B cell (primary cell): ENCODE measurements at regions not wholly inside any gene's neighbourhood (a gene's known extent, or its start where the extent isn't known, plus 50 kb on each side); places are given as distances from the start of the nearest gene placed in this dataset.

Experiments used
- ATAC-seq: fragments of 200-7000 bp; cut with Tn5 transposase; one replicate; pipeline ENCODE4 v1.10.0; 2021; ENCODE audit warnings: low read depth, mild to moderate bottlenecking, moderate number of reproducible peaks, moderate library complexity
- CTCF ChIA-PET: fragments of 350-600 bp; sonication (Branson Sonifier 250); formaldehyde crosslinking; loops from one replicate; lab custom pipeline; 2021; ENCODE audit warnings: antibody characterized with exemption, inconsistent platforms; lab: Charles Lee
- POLR2A ChIA-PET: fragments of 350-600 bp; sonication (Branson Sonifier 250); formaldehyde crosslinking; loops from one replicate; lab custom pipeline; 2021; ENCODE audit warnings: antibody characterized with exemption; lab: Charles Lee
- DNase-seq: peaks from one replicate; pipeline ENCODE4 v3.0.0; 2013
- H2AFZ ChIP-seq: 2 replicates; pipeline ENCODE4 v1.6.1; 2012; ENCODE audit warnings: mild to moderate bottlenecking, low read depth, low read length; ENCODE audit not compliant: insufficient read depth, poor library complexity, severe bottlenecking
- H3K27ac ChIP-seq, 2 donors: 1 replicate in 1 of 2; 2 replicates in 1 of 2; pipeline ENCODE4 v1.5.1; 2012 to 2013; ENCODE audit warnings: low read length in 2 of 2, mild to moderate bottlenecking in 2 of 2, moderate library complexity in 1 of 2
- H3K27me3 ChIP-seq, 4 experiments: fragments of 200-600 bp in 1 of 4; sonication (generic) in 1 of 4; replicated peaks in 1 of 4; 1 replicate in 2 of 4; 2 replicates in 2 of 4; pipeline versions ENCODE4 v1.6.1 to v1.7.0; 2013 to 2016; ENCODE audit warnings: low read length in 3 of 4, mild to moderate bottlenecking in 2 of 4, mixed read lengths in 1 of 4, moderate library complexity in 1 of 4; ENCODE audit not compliant: insufficient read depth in 4 of 4, control insufficient read depth in 3 of 4; ENCODE audit errors: control extremely low read depth in 1 of 4
- H3K36me3 ChIP-seq, 2 experiments: replicated peaks in 1 of 2; 1 replicate in 1 of 2; 2 replicates in 1 of 2; pipeline versions ENCODE4 v1.6.1 to v1.7.1; 2013; ENCODE audit warnings: low read length in 1 of 2; ENCODE audit not compliant: insufficient read depth in 2 of 2, control insufficient read depth in 1 of 2; ENCODE audit errors: control extremely low read depth in 1 of 2, extremely low read depth in 1 of 2
- H3K4me1 ChIP-seq, 2 donors: fragments of 200-600 bp in 1 of 2; sonication (generic) in 1 of 2; 1 replicate in 1 of 2; 2 replicates in 1 of 2; pipeline versions ENCODE4 v1.5.1 to v1.6.1; 2013 to 2017; ENCODE audit warnings: low read length in 2 of 2; ENCODE audit not compliant: control insufficient read depth in 2 of 2, insufficient read depth in 2 of 2
- H3K4me2 ChIP-seq: replicated peaks from 2 replicates; pipeline ENCODE3; 2012; ENCODE audit warnings: mild to moderate bottlenecking, low read depth, low read length; ENCODE audit not compliant: poor library complexity, severe bottlenecking
- H3K4me3 ChIP-seq, 5 experiments: fragments of 200-600 bp in 1 of 5; sonication (generic) in 1 of 5; 1 replicate in 3 of 5; 2 replicates in 2 of 5; pipeline versions ENCODE4 v1.5.1 to v1.7.0; 2011 to 2016; ENCODE audit warnings: low read length in 4 of 5, mild to moderate bottlenecking in 4 of 5, low read depth in 2 of 5, control low read depth in 1 of 5, moderate library complexity in 1 of 5; ENCODE audit not compliant: insufficient read depth in 1 of 5; ENCODE audit errors: control extremely low read depth in 1 of 5, extremely low read depth in 1 of 5
- H3K79me2 ChIP-seq: fragments of 200-600 bp; sonication (generic); one replicate; pipeline ENCODE4 v1.6.0; 2016; ENCODE audit warnings: low read length; ENCODE audit not compliant: control insufficient read depth, insufficient read depth
- H3K9ac ChIP-seq: fragments of 200-600 bp; sonication (generic); 2 replicates; pipeline ENCODE4 v1.6.1; 2017; ENCODE audit warnings: mild to moderate bottlenecking, low read length, moderate library complexity
- H3K9me3 ChIP-seq, 3 donors: one replicate each; pipeline versions ENCODE4 v1.6.1 to v1.7.1; 2013; ENCODE audit warnings: low read length in 2 of 3; ENCODE audit not compliant: control insufficient read depth in 2 of 3, insufficient read depth in 1 of 3; ENCODE audit errors: control extremely low read depth in 1 of 3
- H4K20me1 ChIP-seq: 2 replicates; pipeline ENCODE4 v1.6.0; 2012; ENCODE audit warnings: mild to moderate bottlenecking, low read length; ENCODE audit not compliant: insufficient read depth, control insufficient read depth, poor library complexity, severe bottlenecking
- H3K27ac Mint-ChIP-seq: one replicate; pipeline ENCODE4 v1.8.0; 2021; ENCODE audit warnings: mixed read lengths
- H3K27me3 Mint-ChIP-seq: one replicate; pipeline ENCODE4 v1.8.0; 2021; ENCODE audit warnings: mixed read lengths
- H3K4me1 Mint-ChIP-seq: one replicate; pipeline ENCODE4 v1.8.0; 2021; ENCODE audit warnings: mixed read lengths
- H3K4me3 Mint-ChIP-seq: one replicate; pipeline ENCODE4 v1.8.0; 2021; ENCODE audit warnings: mixed read lengths
- H3K9me3 Mint-ChIP-seq: one replicate; pipeline ENCODE4 v1.8.0; 2022; ENCODE audit warnings: mixed read lengths; ENCODE audit not compliant: insufficient read depth
- EZH2 ChIP-seq: IDR thresholded peaks from 2 replicates; pipeline ENCODE4 v1.6.1; 2012; ENCODE audit warnings: borderline replicate concordance, low read depth, mild to moderate bottlenecking, moderate library complexity, low read length; ENCODE audit not compliant: insufficient read depth, poor library complexity, severe bottlenecking
- WGBS: methylation state at CpG from one replicate; pipeline ENCODE4 v1.1.5; 2013; ENCODE audit warnings: missing lambda C conversion rate; ENCODE audit not compliant: insufficient coverage; 5-methylcytosine and 5-hydroxymethylcytosine counted together
- intact Hi-C: fragments of 100-400 bp; cut with micrococcal nuclease; formaldehyde crosslinking; loops from one replicate; pipeline ENCODE4 v1.10.0; 2022
- TF ChIP-seq, protein P1 (sequence below): fragments of 200-600 bp; IDR thresholded peaks from one replicate; pipeline ENCODE4 v1.8.0; 2022; ENCODE audit warnings: antibody characterized with exemption, mild to moderate bottlenecking

DNA sequence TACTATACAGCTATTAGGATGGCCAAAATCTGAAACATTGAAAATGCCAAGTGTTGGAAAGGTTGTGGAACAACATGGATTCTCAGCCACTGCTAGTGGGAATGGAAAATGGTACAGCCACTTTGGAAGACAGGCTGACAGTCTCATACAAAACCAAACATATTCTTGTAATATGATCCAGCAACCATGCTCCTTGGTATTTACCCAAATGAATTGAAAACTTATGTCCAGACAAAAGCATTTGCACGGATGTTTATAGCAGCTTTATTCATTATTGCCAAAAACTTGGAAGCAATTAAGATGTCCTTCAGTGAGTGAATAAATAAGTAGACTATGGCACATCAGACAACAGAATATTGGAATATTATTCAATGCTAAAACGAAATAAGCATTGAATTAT, 105.8 kb upstream of the DCLK2 start:
- ATAC-seq = no peak
- intact Hi-C loops = no loop called here
- H4K20me1 ChIP-seq = no peaks in the 10 kb centered on the region
- WGBS = no CpG with 5 or more reads among the region's 2 CpGs
- no peaks in the 10 kb centered on the region for H3K79me2 ChIP-seq
- ChIA-PET CTCF (no interaction called here), POLR2A (no interaction called here)
- Mint-ChIP-seq H3K9me3 (no peaks in the 10 kb centered on the region), H3K27me3 (peaks cover 12% of the 10 kb centered on the region), H3K4me1 (no peaks in the 10 kb centered on the region), H3K4me3 (no peak overlapping the region), H3K27ac (no peak overlapping the region)
- H3K9ac ChIP-seq = no peak overlapping the region
- no peak overlapping the region for H3K4me2 ChIP-seq
- H3K9me3 ChIP-seq = peaks cover 0 to 1% (median 0%) of the 10 kb centered on the region in 3 donors
- H3K4me3 ChIP-seq = no peak overlapping the region
- no peaks in the 10 kb centered on the region for H3K4me1 ChIP-seq
- H3K27me3 ChIP-seq = peaks cover 0 to 4% (median 0%) of the 10 kb centered on the region in 4 experiments
- TF ChIP-seq, protein P1, sequence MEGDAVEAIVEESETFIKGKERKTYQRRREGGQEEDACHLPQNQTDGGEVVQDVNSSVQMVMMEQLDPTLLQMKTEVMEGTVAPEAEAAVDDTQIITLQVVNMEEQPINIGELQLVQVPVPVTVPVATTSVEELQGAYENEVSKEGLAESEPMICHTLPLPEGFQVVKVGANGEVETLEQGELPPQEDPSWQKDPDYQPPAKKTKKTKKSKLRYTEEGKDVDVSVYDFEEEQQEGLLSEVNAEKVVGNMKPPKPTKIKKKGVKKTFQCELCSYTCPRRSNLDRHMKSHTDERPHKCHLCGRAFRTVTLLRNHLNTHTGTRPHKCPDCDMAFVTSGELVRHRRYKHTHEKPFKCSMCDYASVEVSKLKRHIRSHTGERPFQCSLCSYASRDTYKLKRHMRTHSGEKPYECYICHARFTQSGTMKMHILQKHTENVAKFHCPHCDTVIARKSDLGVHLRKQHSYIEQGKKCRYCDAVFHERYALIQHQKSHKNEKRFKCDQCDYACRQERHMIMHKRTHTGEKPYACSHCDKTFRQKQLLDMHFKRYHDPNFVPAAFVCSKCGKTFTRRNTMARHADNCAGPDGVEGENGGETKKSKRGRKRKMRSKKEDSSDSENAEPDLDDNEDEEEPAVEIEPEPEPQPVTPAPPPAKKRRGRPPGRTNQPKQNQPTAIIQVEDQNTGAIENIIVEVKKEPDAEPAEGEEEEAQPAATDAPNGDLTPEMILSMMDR = no peak
- TF ChIP-seq EZH2 = no peak
- DNase-seq = no peak
- no peak overlapping the region for H3K27ac ChIP-seq
- H3K36me3 ChIP-seq = no peaks in the 10 kb centered on the region
- H2AFZ ChIP-seq = no peak overlapping the region

DNA sequence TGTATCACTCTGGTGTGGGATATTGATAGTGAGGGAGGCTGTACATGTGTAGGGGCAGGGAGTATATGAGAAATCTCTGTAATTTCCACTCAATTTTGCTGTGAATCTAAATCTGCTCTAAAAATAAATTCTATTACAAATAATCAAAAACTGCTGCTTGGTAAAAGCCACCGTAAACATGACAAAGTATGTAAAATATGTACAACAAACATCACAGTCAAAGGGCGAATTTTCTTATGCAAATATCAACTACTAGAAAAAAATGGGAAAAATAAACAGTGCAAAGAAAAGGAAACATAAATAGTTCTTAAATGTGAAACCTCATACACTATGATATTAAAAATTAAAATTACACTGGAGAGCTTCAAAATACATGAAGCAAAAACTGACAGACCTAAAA, 105.1 kb upstream of the DCLK2 start:
- peaks cover 0 to 4% (median 0%) of the 10 kb centered on the region in 4 experiments for H3K27me3 ChIP-seq
- no peaks in the 10 kb centered on the region for H3K79me2 ChIP-seq
- intact Hi-C loops = no loop called here
- no peak overlapping the region for H3K4me3 ChIP-seq
- H3K4me2 ChIP-seq = no peak overlapping the region
- H3K27me3 Mint-ChIP-seq = peaks cover 12% of the 10 kb centered on the region
- H3K4me1 ChIP-seq = no peaks in the 10 kb centered on the region
- DNase-seq (no peak), ATAC-seq (no peak)
- H3K27ac Mint-ChIP-seq = no peak overlapping the region
- H3K36me3 ChIP-seq = no peaks in the 10 kb centered on the region
- WGBS = no CpG with 5 or more reads among the region's 2 CpGs
- no peaks in the 10 kb centered on the region for H4K20me1 ChIP-seq
- ChIA-PET POLR2A (no interaction called here), CTCF (no interaction called here)
- TF ChIP-seq, protein P1 = no peak
- TF ChIP-seq EZH2 = no peak
- no peaks in the 10 kb centered on the region for H3K4me1 Mint-ChIP-seq
- H3K9ac ChIP-seq = no peak overlapping the region
- H3K9me3 Mint-ChIP-seq = no peaks in the 10 kb centered on the region
- no peak overlapping the region for H3K27ac ChIP-seq
- H3K9me3 ChIP-seq = peaks cover 0 to 1% (median 0%) of the 10 kb centered on the region in 3 donors
- no peak overlapping the region for H2AFZ ChIP-seq
- no peak overlapping the region for H3K4me3 Mint-ChIP-seq
